ENCODE measurements at regions not wholly inside any gene's neighbourhood (a gene's known extent, or its start where the extent isn't known, plus 50 kb on each side); places are given as distances from the start of the nearest gene placed in this dataset.

DNA sequence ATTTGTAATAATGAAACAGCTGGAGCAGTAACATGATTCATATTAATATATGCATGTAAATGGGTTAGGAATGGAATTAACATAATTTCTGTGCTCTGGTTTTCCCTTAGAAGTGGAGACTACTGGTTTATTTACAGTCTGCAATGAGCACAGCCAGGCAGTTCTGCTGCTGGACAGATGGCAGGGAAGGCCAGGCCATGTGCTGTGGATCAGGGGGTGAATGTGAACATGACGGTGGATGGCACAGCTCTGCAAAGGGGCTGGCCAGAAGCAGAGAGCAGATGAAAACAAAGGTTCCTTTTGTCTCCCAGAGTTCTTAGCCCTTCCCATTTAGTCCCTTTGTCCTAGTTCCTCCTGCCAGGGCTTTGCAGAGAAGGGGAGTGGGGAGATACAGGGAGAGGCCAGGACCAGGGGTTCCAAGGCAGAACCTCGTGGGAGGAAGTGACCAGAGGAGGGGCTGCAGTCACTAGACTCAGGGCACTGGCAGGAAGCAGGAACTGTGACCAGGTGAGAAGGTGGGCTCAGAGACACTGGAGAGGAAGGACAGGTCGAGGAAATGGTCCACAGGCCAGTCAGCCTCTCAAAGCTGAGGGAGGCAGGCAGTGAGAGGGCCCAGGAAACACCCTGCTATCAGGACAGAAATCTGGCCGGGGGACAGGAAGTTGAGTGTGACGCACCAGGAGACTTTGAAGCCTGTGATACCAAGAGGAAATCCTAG, 112.9 kb upstream of the ATP8B1 start:
- peak; percentile 19 for DNase-seq

GRCh38 chr18:57915248-57915647, 112.1 kb upstream of the ATP8B1 start:
- DNase-seq: no peak

- DNase-seq: no peak
These were observed 110.6 kb upstream of the ATP8B1 start for GRCh38 chr18:57913686-57914085.

GRCh38 chr18:57910817-57911216, 107.7 kb upstream of the ATP8B1 start:
- DNase-seq: no peak

- no peak for DNase-seq
These were observed 107.0 kb upstream of the ATP8B1 start for GRCh38 chr18:57910134-57910533.

- DNase-seq: no peak
These were observed 106.5 kb upstream of the ATP8B1 start for GRCh38 chr18:57909620-57910019.

DNA sequence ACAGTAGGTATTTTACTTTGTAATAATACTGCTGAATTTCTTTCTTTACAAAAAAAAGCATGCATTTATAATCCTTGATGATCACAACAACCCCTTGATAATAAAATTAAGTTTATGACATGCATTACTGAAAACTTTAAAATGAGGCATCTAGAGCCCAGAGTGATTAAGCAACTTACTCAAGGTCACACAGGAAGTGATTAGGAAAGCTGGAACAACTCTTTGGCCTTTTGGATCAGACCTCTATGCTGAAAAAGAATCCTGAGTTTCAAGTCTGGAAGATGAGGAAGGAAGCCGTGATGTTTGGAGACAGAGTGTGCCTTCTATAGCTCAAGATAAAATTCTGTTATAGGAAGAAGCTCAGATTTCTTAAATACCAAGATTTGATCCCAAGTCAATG, 105.0 kb upstream of the ATP8B1 start:
- DNase-seq: no peak

- no peak for DNase-seq
These were observed 104.4 kb upstream of the ATP8B1 start for GRCh38 chr18:57907550-57907949.

GRCh38 chr18:57906852-57907251, 103.7 kb upstream of the ATP8B1 start:
- DNase-seq: no peak

- DNase-seq: no peak
These were observed 101.4 kb upstream of the ATP8B1 start for GRCh38 chr18:57904535-57904934.

DNA sequence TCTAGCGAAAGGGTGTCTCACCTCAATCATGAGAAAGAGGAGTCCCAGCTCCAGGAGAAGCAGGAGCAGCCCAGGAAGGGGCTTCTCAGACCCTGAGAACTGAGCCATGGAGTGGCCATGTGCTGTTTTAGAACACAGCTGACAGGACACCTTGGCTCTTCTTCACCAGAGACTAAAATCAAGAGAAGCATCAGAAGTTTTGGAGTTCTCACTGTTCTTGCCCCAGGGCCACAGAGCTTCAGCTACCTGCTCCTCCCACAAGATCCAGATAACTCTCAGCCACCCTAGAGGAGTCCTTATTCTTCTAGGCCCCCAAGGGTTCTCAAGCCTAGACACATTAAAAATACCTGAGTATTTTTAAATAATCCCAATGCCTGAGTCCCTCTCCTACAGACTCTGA, 99.6 kb upstream of the ATP8B1 start:
- no peak for DNase-seq

GRCh38 chr18:57901825-57902589, 98.9 kb upstream of the ATP8B1 start:
- no peak for DNase-seq

- DNase-seq: no peak
These were observed 97.9 kb upstream of the ATP8B1 start for GRCh38 chr18:57900906-57901435.

DNA sequence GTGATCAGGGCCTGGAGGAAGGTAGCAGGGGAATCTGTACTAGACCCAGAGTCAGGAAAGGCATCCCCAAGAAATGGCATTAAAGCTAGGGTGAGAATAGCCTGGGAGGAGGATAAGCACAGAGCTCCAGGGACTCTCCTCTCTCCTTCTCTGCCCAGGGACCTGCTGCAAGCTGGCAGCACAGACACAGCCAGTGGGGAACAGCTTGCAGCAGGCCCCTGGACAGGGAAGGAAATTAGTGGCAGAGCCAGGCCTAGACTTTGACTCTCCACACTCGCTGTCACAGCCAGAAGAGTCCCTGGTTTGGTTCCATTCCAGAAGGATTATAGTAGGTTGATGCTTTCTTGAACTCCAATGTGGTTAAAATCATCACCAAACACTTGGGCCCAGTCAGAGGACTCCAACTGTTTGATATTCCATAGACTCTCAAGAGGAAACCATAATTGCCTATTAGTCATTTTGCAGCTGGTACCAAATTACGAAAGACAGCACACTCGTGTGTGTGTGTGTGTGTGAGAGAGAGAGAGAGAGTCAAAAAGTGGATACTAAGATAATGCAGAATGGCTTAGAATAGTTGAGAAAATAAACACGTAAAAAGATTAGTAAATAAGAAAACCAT, 95.5 kb upstream of the ATP8B1 start:
- no peak for DNase-seq

DNA sequence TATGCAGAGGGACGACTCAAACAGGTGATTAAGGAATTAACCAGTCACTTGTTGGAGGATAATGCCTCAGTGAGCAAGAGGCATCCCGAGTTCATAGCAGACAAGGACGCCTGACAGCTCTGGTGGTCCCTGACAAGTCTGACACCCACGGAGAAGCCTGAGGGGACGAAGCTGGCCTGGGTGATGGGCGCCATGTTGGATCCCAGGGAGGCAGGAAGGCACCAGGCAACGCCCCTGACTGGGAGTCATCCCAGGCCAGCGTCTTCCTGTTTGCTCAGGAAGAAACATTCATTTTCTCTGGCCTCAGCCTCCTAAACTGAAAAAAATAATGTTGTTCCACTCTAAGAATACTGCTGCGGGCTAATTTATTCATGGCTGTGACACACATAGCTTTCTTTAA, 92.1 kb upstream of the ATP8B1 start:
- DNase-seq: no peak

- DNase-seq: no peak
These were observed 88.7 kb upstream of the ATP8B1 start for GRCh38 chr18:57891707-57892391.

DNA sequence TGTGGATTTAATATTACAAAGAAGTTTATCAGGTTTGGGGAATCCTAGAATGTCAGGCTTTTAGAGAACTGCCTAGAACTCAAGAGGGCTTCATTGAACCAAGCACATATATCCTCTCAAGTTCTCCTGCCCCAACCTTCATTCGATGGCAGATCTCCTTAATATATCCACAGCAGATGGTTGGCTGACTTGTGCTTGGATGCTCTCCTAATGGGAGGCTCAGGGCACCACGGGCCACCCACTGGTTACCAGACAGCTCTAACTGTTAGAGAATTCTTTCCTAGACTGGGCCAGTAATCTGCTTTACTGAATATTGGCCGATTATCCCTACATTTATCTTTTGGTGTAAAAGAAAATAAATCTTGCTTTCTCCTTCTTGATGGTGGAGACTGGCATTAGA, 87.2 kb upstream of the ATP8B1 start:
- DNase-seq: no peak

GRCh38 chr18:57889841-57890240, 86.7 kb upstream of the ATP8B1 start:
- DNase-seq: no peak

DNA sequence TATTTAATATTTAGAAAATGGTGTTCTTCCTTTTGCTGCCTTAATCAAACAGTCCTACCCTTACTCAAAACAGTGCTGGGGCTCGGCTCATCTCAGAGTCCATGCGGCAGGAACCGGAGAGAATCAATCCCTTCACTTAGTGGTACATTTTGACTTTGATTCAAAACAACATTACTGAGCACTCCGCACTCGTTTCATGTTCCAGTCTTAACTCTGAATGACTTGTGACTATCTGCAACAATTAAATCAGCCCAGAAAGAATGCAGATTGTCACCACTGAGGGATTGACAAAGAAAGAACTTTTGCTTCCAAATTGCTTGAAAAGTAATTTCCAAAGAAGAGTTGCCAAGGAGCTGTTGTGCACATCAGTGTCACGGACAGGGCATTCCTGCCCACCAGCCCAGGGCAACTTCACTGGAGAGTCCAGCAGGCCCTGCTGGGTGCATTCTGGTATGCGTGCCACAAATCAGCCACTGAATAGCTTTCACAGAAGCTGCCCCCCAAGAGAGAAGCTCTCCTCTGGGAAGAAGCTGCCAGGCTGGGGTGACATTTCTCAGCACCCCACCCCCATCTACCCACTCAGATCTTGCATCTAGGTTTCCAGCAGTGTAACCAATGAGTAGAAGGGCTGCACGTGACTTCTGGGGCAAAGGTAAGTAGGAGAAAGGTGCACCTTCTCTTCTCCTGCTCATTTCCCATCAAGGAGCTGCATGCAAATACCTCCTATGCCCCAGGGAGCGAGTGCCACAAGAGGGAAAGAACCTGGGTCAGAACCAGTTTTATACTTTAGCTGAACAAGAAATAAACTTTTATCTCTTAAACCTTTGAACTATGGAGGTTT, 84.6 kb upstream of the ATP8B1 start:
- DNase-seq: no peak

- DNase-seq: no peak
These were observed 82.8 kb upstream of the ATP8B1 start for GRCh38 chr18:57885931-57886330.

DNA sequence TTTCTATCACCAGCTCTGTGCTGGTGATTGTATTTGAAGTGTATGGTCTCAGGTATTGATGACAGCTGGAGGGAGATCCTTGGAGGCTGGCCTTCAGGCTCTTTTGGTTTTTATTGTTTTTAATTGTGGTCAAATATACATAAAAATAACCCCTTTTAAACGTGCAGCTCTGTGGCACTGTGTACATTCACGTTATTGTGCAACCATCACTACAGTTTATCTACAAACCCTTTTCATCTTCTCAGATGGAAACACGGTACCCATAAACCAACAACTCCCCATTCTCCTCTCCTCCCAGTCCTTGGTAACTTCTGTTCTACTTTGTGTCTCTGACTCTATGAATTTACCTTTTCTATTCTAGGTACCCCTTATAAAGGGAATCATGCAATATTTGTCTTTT, 79.3 kb upstream of the ATP8B1 start:
- no peak for DNase-seq

DNA sequence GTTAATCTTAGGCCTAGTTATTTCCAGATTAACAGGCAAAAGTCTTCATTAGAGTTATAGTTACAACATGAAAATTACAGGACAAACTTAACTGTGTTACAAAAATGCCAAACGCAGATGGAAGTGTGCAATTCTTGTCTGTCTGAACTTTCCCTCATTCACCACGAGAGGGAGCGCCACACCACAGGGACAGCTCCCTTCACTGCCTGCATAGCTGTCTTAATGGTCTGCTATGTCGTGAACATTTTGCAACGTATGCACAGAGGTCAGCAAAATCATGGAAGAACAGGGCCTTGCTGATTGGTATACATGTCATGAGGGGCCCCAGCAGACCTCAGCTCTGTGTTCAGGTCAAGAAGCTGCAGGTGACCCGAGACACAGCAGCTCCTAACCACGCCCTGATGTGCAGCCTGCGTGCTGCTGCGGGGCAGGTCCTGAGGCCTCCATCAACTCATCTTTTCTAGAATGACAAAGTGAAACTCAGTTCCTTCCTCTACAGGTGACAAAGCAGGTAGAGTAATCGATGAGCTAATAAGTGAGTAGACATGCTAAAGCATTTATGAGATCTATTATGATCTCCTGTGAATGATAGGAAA, 78.8 kb upstream of the ATP8B1 start:
- DNase-seq: peak; percentile 70

All from hindlimb muscle (tissue), 1 donor.